Neural cell (in vitro differentiated cells): ENCODE measurements at regions not wholly inside any gene's neighbourhood (a gene's known extent, or its start where the extent isn't known, plus 50 kb on each side); places are given as distances from the start of the nearest gene placed in this dataset.

ENCODE experiments used
- H2AFZ ChIP-seq: fragments of 200-600, 300-800 bp; sonication (generic), shearing (Covaris generic); 2 replicates; pipeline ENCODE4 v1.6.0; 2014; ENCODE audit warnings: low read depth, mild to moderate bottlenecking, antibody characterized with exemption, low read length, moderate library complexity
- H3F3A ChIP-seq: fragments of 200-600 bp; shearing (Covaris generic); 2 replicates; pipeline ENCODE4 v1.6.1; 2016; ENCODE audit warnings: mild to moderate bottlenecking, moderate library complexity, mixed read lengths, antibody characterized with exemption, low read length; ENCODE audit not compliant: insufficient read depth, poor library complexity, severe bottlenecking
- H3K27ac ChIP-seq: fragments of 200-600, 300-800 bp; sonication (generic), shearing (Covaris generic); 2 replicates; pipeline ENCODE4 v1.5.1; 2014; ENCODE audit warnings: mild to moderate bottlenecking, low read length, moderate library complexity
- H3K27me3 ChIP-seq: fragments of 300-800, 200-600 bp; sonication (generic), shearing (Covaris generic); 2 replicates; pipeline ENCODE4 v1.6.0; 2014; ENCODE audit warnings: mild to moderate bottlenecking, low read depth, low read length, moderate library complexity; ENCODE audit not compliant: insufficient read depth
- H3K36me3 ChIP-seq: fragments of 300-800, 200-600 bp; sonication (generic), shearing (Covaris generic); 2 replicates; pipeline ENCODE4 v1.5.1; 2014; ENCODE audit warnings: mild to moderate bottlenecking, antibody characterized with exemption, low read length, moderate library complexity; ENCODE audit not compliant: insufficient read depth
- H3K4me2 ChIP-seq: fragments of 300-800, 200-600 bp; sonication (generic), shearing (Covaris generic); 2 replicates; pipeline ENCODE4 v1.6.0; 2014; ENCODE audit warnings: mild to moderate bottlenecking, low read length
- H3K4me3 ChIP-seq: fragments of 300-800, 200-600 bp; sonication (generic), shearing (Covaris generic); 2 replicates; pipeline ENCODE4 v1.5.1; 2014; ENCODE audit warnings: mild to moderate bottlenecking, low read length, moderate library complexity
- H3K79me2 ChIP-seq: fragments of 200-600 bp; shearing (Covaris generic); replicated peaks from 2 replicates; pipeline ENCODE4 v1.6.0; 2014; ENCODE audit warnings: mild to moderate bottlenecking, low read length, moderate library complexity; ENCODE audit not compliant: insufficient read depth
- H3K9ac ChIP-seq: fragments of 300-800, 200-600 bp; sonication (generic), shearing (Covaris generic); 2 replicates; pipeline ENCODE4 v1.6.1; 2016; ENCODE audit warnings: mild to moderate bottlenecking, low read length, mixed read lengths
- H3K9me2 ChIP-seq: fragments of 200-600 bp; shearing (Covaris generic); 2 replicates; pipeline ENCODE4 v1.6.1; 2016; ENCODE audit warnings: mild to moderate bottlenecking, low read length, mixed read lengths; ENCODE audit not compliant: insufficient read depth
- H3K9me3 ChIP-seq: fragments of 200-600, 300-800 bp; sonication (generic), shearing (Covaris generic); 2 replicates; pipeline ENCODE4 v1.6.1; 2016; ENCODE audit warnings: mild to moderate bottlenecking, mixed run types, low read length, moderate library complexity, mixed read lengths
- H4K20me1 ChIP-seq: fragments of 200-600 bp; shearing (Covaris generic); 2 replicates; pipeline ENCODE4 v1.6.1; 2016; ENCODE audit warnings: mild to moderate bottlenecking, mixed run types; ENCODE audit not compliant: insufficient read depth
- EP300 ChIP-seq: fragments of 450-650 bp; conservative IDR thresholded peaks from 2 replicates; pipeline ENCODE4 v1.6.1; 2014; ENCODE audit warnings: antibody characterized with exemption, mild to moderate bottlenecking, moderate library complexity; ENCODE audit not compliant: poor library complexity, severe bottlenecking
- EZH2 ChIP-seq: fragments of 200-600, 300-800 bp; shearing (Covaris generic), sonication (generic); IDR thresholded peaks from 2 replicates; pipeline ENCODE4 v1.6.1; 2014; ENCODE audit warnings: antibody characterized with exemption, low read length, borderline replicate concordance, mild to moderate bottlenecking; ENCODE audit not compliant: insufficient read depth, poor library complexity, severe bottlenecking
- MXI1 ChIP-seq: fragments of 450-650 bp; conservative IDR thresholded peaks from 2 replicates; pipeline ENCODE4 v1.6.1; 2014; ENCODE audit warnings: antibody characterized with exemption, mild to moderate bottlenecking; ENCODE audit not compliant: poor library complexity, severe bottlenecking
- POLR2AphosphoS5 ChIP-seq: IDR thresholded peaks from 2 replicates; pipeline ENCODE4 v1.6.1; 2012
- RAD21 ChIP-seq: fragments of 450-650 bp; conservative IDR thresholded peaks from 2 replicates; pipeline ENCODE4 v1.6.1; 2014; ENCODE audit warnings: antibody characterized with exemption, mild to moderate bottlenecking, moderate library complexity
- SMC3 ChIP-seq: fragments of 450-650 bp; conservative IDR thresholded peaks from 2 replicates; pipeline ENCODE4 v1.6.1; 2014; ENCODE audit warnings: antibody characterized with exemption, mild to moderate bottlenecking, moderate library complexity; ENCODE audit not compliant: poor library complexity
- TAF1 ChIP-seq: IDR thresholded peaks from 2 replicates; pipeline ENCODE4 v1.6.1; 2012; ENCODE audit warnings: low read depth
- TF ChIP-seq, protein P1 (sequence below): IDR thresholded peaks from 2 replicates; pipeline ENCODE4 v1.6.1; 2012; ENCODE audit warnings: borderline replicate concordance
- TF ChIP-seq, protein P2 (sequence below): fragments of 450-650 bp; IDR thresholded peaks from 2 replicates; pipeline ENCODE4 v1.5.1; 2014; ENCODE audit warnings: antibody characterized with exemption, mild to moderate bottlenecking, moderate library complexity; ENCODE audit not compliant: poor library complexity, severe bottlenecking

DNA sequence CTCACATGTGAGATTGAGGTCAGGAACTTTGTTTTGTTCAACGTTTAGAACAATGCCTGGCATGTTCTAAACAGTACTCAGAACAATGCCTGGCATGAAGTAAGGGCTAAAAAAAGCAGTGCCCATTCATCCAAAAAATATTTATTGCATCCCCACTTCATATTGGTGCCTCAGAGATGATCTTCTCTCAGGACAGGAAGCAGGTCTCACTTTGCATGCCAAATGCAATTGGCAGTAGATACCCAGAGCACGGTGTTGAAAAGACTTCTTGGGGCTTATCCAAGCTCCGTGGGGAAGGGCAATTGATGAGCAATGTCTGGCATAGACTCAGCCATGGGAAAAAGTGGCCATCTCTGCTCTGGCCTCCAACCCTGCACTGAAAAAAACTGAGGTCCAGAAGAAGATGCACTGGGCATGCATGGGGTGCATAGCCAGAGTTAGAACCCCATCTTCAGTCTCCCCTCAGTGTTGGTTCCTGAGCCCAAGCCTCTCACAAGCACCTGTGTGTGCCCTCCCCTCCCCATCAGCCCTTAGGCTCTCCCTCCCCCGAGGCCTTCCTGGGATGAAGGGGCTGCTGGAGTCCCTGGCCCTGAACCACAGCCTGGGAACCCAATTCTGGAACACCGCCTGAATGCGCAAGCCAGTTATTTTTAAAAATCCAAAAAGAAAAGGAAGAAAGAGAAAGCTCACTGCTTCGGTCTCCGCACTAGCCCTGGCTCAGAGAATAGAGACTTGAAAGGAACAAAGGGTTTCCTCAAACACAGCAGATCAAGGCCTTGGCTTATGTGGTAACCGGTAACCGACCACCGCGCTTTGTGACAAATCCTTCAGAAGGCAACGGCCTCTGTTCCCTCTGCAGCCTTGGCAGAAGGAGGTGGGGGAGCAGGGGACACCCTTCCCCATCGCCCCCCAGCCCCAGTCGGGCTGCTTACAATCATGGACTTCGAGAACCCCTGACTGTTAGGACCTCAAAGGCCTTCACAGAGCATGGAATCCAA, 78.5 kb upstream of the SIRPA start:
- H3K4me2 ChIP-seq = no peak overlapping the region
- H4K20me1 ChIP-seq = no peaks in the 10 kb centered on the region
- H3K79me2 ChIP-seq = no peaks in the 10 kb centered on the region
- no peaks in the 10 kb centered on the region for H3K9me3 ChIP-seq
- H3F3A ChIP-seq = no peaks in the 10 kb centered on the region
- no peak overlapping the region for H3K9ac ChIP-seq
- H2AFZ ChIP-seq = no peak overlapping the region
- TF ChIP-seq RAD21 (no peak), EP300 (no peak), SMC3 (no peak), TAF1 (no peak), POLR2AphosphoS5 (no peak), EZH2 (no peak), MXI1 (no peak)
- TF ChIP-seq, protein P1, sequence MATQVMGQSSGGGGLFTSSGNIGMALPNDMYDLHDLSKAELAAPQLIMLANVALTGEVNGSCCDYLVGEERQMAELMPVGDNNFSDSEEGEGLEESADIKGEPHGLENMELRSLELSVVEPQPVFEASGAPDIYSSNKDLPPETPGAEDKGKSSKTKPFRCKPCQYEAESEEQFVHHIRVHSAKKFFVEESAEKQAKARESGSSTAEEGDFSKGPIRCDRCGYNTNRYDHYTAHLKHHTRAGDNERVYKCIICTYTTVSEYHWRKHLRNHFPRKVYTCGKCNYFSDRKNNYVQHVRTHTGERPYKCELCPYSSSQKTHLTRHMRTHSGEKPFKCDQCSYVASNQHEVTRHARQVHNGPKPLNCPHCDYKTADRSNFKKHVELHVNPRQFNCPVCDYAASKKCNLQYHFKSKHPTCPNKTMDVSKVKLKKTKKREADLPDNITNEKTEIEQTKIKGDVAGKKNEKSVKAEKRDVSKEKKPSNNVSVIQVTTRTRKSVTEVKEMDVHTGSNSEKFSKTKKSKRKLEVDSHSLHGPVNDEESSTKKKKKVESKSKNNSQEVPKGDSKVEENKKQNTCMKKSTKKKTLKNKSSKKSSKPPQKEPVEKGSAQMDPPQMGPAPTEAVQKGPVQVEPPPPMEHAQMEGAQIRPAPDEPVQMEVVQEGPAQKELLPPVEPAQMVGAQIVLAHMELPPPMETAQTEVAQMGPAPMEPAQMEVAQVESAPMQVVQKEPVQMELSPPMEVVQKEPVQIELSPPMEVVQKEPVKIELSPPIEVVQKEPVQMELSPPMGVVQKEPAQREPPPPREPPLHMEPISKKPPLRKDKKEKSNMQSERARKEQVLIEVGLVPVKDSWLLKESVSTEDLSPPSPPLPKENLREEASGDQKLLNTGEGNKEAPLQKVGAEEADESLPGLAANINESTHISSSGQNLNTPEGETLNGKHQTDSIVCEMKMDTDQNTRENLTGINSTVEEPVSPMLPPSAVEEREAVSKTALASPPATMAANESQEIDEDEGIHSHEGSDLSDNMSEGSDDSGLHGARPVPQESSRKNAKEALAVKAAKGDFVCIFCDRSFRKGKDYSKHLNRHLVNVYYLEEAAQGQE = no peak
- TF ChIP-seq, protein P2, sequence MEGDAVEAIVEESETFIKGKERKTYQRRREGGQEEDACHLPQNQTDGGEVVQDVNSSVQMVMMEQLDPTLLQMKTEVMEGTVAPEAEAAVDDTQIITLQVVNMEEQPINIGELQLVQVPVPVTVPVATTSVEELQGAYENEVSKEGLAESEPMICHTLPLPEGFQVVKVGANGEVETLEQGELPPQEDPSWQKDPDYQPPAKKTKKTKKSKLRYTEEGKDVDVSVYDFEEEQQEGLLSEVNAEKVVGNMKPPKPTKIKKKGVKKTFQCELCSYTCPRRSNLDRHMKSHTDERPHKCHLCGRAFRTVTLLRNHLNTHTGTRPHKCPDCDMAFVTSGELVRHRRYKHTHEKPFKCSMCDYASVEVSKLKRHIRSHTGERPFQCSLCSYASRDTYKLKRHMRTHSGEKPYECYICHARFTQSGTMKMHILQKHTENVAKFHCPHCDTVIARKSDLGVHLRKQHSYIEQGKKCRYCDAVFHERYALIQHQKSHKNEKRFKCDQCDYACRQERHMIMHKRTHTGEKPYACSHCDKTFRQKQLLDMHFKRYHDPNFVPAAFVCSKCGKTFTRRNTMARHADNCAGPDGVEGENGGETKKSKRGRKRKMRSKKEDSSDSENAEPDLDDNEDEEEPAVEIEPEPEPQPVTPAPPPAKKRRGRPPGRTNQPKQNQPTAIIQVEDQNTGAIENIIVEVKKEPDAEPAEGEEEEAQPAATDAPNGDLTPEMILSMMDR = no peak
- no peaks in the 10 kb centered on the region for H3K36me3 ChIP-seq
- no peak overlapping the region for H3K27ac ChIP-seq
- H3K9me2 ChIP-seq = no peaks in the 10 kb centered on the region
- no peak overlapping the region for H3K4me3 ChIP-seq
- no peaks in the 10 kb centered on the region for H3K27me3 ChIP-seq

DNA sequence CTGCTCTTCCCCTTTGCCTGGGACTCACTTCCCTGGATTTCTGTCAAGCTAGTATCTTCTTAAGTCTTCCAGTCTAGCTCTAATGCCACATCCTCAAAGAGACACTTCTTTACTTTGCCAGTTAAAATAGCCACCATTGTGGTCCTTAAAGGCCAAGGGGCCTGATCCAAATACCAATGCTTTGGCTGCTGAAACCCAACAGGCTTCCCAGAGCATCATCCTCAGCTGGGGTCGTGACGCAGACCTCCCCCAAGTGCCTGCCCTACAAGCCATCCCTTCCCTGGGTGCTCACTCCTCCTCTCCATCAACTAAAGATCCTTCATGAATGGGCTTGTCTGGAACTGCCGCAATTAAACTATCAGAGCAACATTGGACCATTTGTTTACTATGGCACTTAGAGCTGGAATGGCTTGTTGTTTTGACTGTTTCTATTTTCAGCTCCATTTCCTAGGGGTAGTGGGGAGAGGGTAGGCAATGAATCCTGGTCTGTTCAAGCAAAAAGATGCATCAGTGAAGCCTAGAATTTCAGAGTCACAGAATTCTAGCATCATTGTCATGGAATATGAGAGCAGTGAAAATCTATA, 79.6 kb upstream of the SIRPA start:
- no peak overlapping the region for H2AFZ ChIP-seq
- H3K9ac ChIP-seq = no peak overlapping the region
- no peaks in the 10 kb centered on the region for H3K79me2 ChIP-seq
- H4K20me1 ChIP-seq = no peaks in the 10 kb centered on the region
- H3K36me3 ChIP-seq = no peaks in the 10 kb centered on the region
- H3K27ac ChIP-seq = no peak overlapping the region
- no peaks in the 10 kb centered on the region for H3K9me2 ChIP-seq
- no peak overlapping the region for H3K4me2 ChIP-seq
- H3F3A ChIP-seq = no peaks in the 10 kb centered on the region
- TF ChIP-seq, protein P2 = no peak
- TF ChIP-seq RAD21 (no peak), MXI1 (no peak), TAF1 (no peak), POLR2AphosphoS5 (no peak), SMC3 (no peak), EZH2 (no peak), EP300 (no peak)
- TF ChIP-seq, protein P1 = no peak
- no peaks in the 10 kb centered on the region for H3K27me3 ChIP-seq
- H3K9me3 ChIP-seq = no peaks in the 10 kb centered on the region
- no peak overlapping the region for H3K4me3 ChIP-seq
